Psoas muscle (tissue), 7 donors: ENCODE measurements at regions not wholly inside any gene's neighbourhood (a gene's known extent, or its start where the extent isn't known, plus 50 kb on each side); places are given as distances from the start of the nearest gene placed in this dataset.
"Not testable (repeated sequence)": the region's sequence is repeated elsewhere in the genome, so short reads cannot be mapped to it uniquely, and the experiment has no call there.

Source experiments
- ATAC-seq, 4 donors: fragments of 200-7000 bp; cut with Tn5 transposase; one replicate each; pipeline ENCODE4 v1.9.1; 2020; ENCODE audit warnings: moderate library complexity in 3 of 4, mild to moderate bottlenecking in 2 of 4
- DNase-seq, 2 donors: peaks; one replicate each; pipeline ENCODE4 v3.0.0-alpha.2; 2020
- H3K27ac ChIP-seq: fragments of 200-600 bp; one replicate; pipeline ENCODE4 v1.8.0; 2022
- H3K27me3 ChIP-seq, 3 donors: fragments of 200-600 bp in 1 of 3; one replicate each; pipeline versions ENCODE4 v1.6.1 to v1.8.0; 2013 to 2022; ENCODE audit warnings: low read length in 2 of 3, mild to moderate bottlenecking in 2 of 3, moderate library complexity in 1 of 3; ENCODE audit not compliant: insufficient read depth in 3 of 3
- H3K36me3 ChIP-seq, 2 donors: fragments of 200-600 bp in 1 of 2; one replicate each; pipeline versions ENCODE4 v1.6.1 to v1.8.0; 2013 to 2022; ENCODE audit warnings: low read depth in 1 of 2, mild to moderate bottlenecking in 1 of 2, moderate library complexity in 1 of 2; ENCODE audit not compliant: insufficient read depth in 1 of 2
- H3K4me1 ChIP-seq: fragments of 200-600 bp; one replicate; pipeline ENCODE4 v1.8.0; 2022
- H3K4me3 ChIP-seq: fragments of 200-600 bp; one replicate; pipeline ENCODE4 v1.8.0; 2022; ENCODE audit warnings: mild to moderate bottlenecking
- H3K9me3 ChIP-seq: fragments of 200-600 bp; one replicate; pipeline ENCODE4 v1.8.0; 2022
- CTCF ChIP-seq: fragments of 200-600 bp; IDR thresholded peaks from one replicate; pipeline ENCODE4 v1.8.0; 2022; ENCODE audit warnings: antibody characterized with exemption
- WGBS, 3 donors: extraction: QIAGEN DNeasy Blood & Tissue Kit; methylation state at CpG; one replicate each; pipeline versions ENCODE4 v1.1.6 to v1.1.7; 2013; 5-methylcytosine and 5-hydroxymethylcytosine counted together
- intact Hi-C, 2 donors: fragments of 100-400 bp; cut with DNase I; formaldehyde crosslinking; loops; one replicate each; pipeline versions ENCODE4 v1.11.0 to v1.14.2; 2022
- donor health status: healthy with polysubstance abuse.
- donor health status: DM: no; HTN: no; CAD: no; lungs with moderate emphysema.
- donor health status: Bipolar disorder and iron deficiency.
- donor health status: healthy.
- donor health status: DM: yes; HTN: yes; CAD: no.
- donor health status: DM: no; HTN: no; CAD: no.
- donor health status: DM: yes; HTN: yes; CAD: no.

- H3K36me3 ChIP-seq = no peaks in the 10 kb centered on the region
- WGBS, 3 donors = 45 to 49% (median 48%) methylated on average over 3 of the region's 3 CpGs
- no peak for TF ChIP-seq CTCF
- H3K4me3 ChIP-seq = no peak overlapping the region
- H3K9me3 ChIP-seq = no peaks in the 10 kb centered on the region
- no peaks in the 10 kb centered on the region for H3K4me1 ChIP-seq
- no peak overlapping the region for H3K27ac ChIP-seq
- no peak for ATAC-seq
- no peak for DNase-seq
- no peaks in the 10 kb centered on the region for H3K27me3 ChIP-seq
- intact Hi-C loops = no loop called here
Measured at GRCh38 chr4:117014236-117014635, 71.1 kb downstream of the TRAM1L1 start.

- Histone ChIP-seq H3K27me3 (no peaks in the 10 kb centered on the region), H3K27ac (no peak overlapping the region), H3K9me3 (no peaks in the 10 kb centered on the region), H3K4me3 (no peak overlapping the region), H3K4me1 (no peaks in the 10 kb centered on the region), H3K36me3 (no peaks in the 10 kb centered on the region)
- no peak for TF ChIP-seq CTCF
- 97 to 100% (median 98%) methylated on average over 1 of the region's 1 CpG for WGBS, 3 donors
- intact Hi-C loops = no loop called here
- no peak for ATAC-seq
- no peak for DNase-seq
Measured at GRCh38 chr4:117010671-117011070, 74.7 kb downstream of the TRAM1L1 start.

GRCh38 chr4:117001077-117001476 lies 84.3 kb downstream of the TRAM1L1 start:
- Histone ChIP-seq H3K4me3 (no peak overlapping the region), H3K27ac (no peak overlapping the region), H3K36me3 (no peaks in the 10 kb centered on the region), H3K4me1 (no peaks in the 10 kb centered on the region), H3K9me3 (no peaks in the 10 kb centered on the region), H3K27me3 (no peaks in the 10 kb centered on the region)
- DNase-seq = no peak
- intact Hi-C loops = no loop called here
- no peak for ATAC-seq
- no peak for TF ChIP-seq CTCF
- WGBS, 3 donors = 84 to 87% (median 85%) methylated on average over 8 of the region's 8 CpGs

- Histone ChIP-seq H3K4me3 (no peak overlapping the region), H3K27ac (no peak overlapping the region), H3K27me3 (no peaks in the 10 kb centered on the region), H3K36me3 (no peaks in the 10 kb centered on the region), H3K4me1 (no peaks in the 10 kb centered on the region), H3K9me3 (no peaks in the 10 kb centered on the region)
- DNase-seq (no peak), ATAC-seq (no peak)
- WGBS, 3 donors = 35 to 49% (median 43%) methylated on average over 5 of the region's 5 CpGs
- intact Hi-C loops = no loop called here
- TF ChIP-seq CTCF = no peak
Measured at GRCh38 chr4:116982656-116983055, 102.7 kb downstream of the TRAM1L1 start.

GRCh38 chr4:116980436-116980835 lies 104.9 kb downstream of the TRAM1L1 start:
- H3K27me3 ChIP-seq, H3K4me1 ChIP-seq, H3K4me3 ChIP-seq, H3K9me3 ChIP-seq, H3K27ac ChIP-seq, DNase-seq, ATAC-seq, H3K36me3 ChIP-seq, intact Hi-C loops: not testable (repeated sequence)
- WGBS, 3 donors = 81 to 86% (median 82%) methylated on average over 12 of the region's 12 CpGs
